HG02763 (cell line): ENCODE measurements at regions not wholly inside any gene's neighbourhood (a gene's known extent, or its start where the extent isn't known, plus 50 kb on each side); places are given as distances from the start of the nearest gene placed in this dataset.
"Not testable (repeated sequence)": the region's sequence is repeated elsewhere in the genome, so short reads cannot be mapped to it uniquely, and the experiment has no call there.

Experiments
- ATAC-seq: cut with Tn5 transposase; IDR thresholded peaks from one replicate; pipeline ENCODE4 v1.9.1; 2021; ENCODE audit warnings: mild to moderate bottlenecking, moderate library complexity; ENCODE audit not compliant: unreplicated experiment

GRCh38 chr13:48806522-48806921 lies 152.8 kb downstream of the CYSLTR2 start:
- no peak for ATAC-seq

GRCh38 chr13:48808683-48809082 lies 155.0 kb downstream of the CYSLTR2 start:
- no peak for ATAC-seq

GRCh38 chr13:48810013-48810412 lies 156.3 kb downstream of the CYSLTR2 start:
- no peak for ATAC-seq

- ATAC-seq = no peak
Observed at GRCh38 chr13:48813518-48813917, 159.8 kb downstream of the CYSLTR2 start.

GRCh38 chr13:48816700-48817099 lies 159.0 kb upstream of the FNDC3A start:
- ATAC-seq = no peak

GRCh38 chr13:48817166-48817802 lies 158.4 kb upstream of the FNDC3A start:
- no peak for ATAC-seq

GRCh38 chr13:48818495-48819356 lies 157.0 kb upstream of the FNDC3A start:
- ATAC-seq = no peak

- ATAC-seq = no peak
Observed at GRCh38 chr13:48819376-48819775, 156.3 kb upstream of the FNDC3A start.

GRCh38 chr13:48819899-48820298 lies 155.8 kb upstream of the FNDC3A start:
- ATAC-seq = no peak

GRCh38 chr13:48823526-48823925 lies 152.2 kb upstream of the FNDC3A start:
- not testable (repeated sequence) for ATAC-seq

GRCh38 chr13:48826039-48826438 lies 149.7 kb upstream of the FNDC3A start:
- ATAC-seq = no peak

- not testable (repeated sequence) for ATAC-seq
Observed at GRCh38 chr13:48826922-48827454, 148.7 kb upstream of the FNDC3A start.

- no peak for ATAC-seq
Observed at GRCh38 chr13:48827709-48828108, 148.0 kb upstream of the FNDC3A start.

GRCh38 chr13:48828962-48829411 lies 146.7 kb upstream of the FNDC3A start:
- no peak for ATAC-seq

- no peak for ATAC-seq
Observed at GRCh38 chr13:48829536-48829935, 146.2 kb upstream of the FNDC3A start.

- peak; percentile 38 for ATAC-seq
Observed at GRCh38 chr13:48831248-48831647, 144.5 kb upstream of the FNDC3A start.

GRCh38 chr13:48833412-48833811 lies 142.3 kb upstream of the FNDC3A start:
- no peak for ATAC-seq

- not testable (repeated sequence) for ATAC-seq
Observed at GRCh38 chr13:48835326-48835725, 140.4 kb upstream of the FNDC3A start.

GRCh38 chr13:48838193-48838973 lies 137.3 kb upstream of the FNDC3A start:
- no peak for ATAC-seq

- no peak for ATAC-seq
Observed at GRCh38 chr13:48839171-48839570, 136.5 kb upstream of the FNDC3A start.

GRCh38 chr13:48840366-48840765 lies 135.3 kb upstream of the FNDC3A start:
- ATAC-seq = no peak
